Ovary (tissue), 7 donors: ENCODE measurements at regions not wholly inside any gene's neighbourhood (a gene's known extent, or its start where the extent isn't known, plus 50 kb on each side); places are given as distances from the start of the nearest gene placed in this dataset.

Experiments used
- DNase-seq, 5 donors: peaks; one replicate each; pipeline ENCODE4 v3.0.0-alpha.2; 2019 to 2020
- H3K27ac ChIP-seq, 2 donors: fragments of 200-600 bp; one replicate each; pipeline versions ENCODE4 v1.5.1 to v1.8.0; 2019 to 2022
- H3K27me3 ChIP-seq: fragments of 200-600 bp; one replicate; pipeline ENCODE4 v1.8.0; 2022
- H3K36me3 ChIP-seq: fragments of 200-600 bp; sonication (generic); one replicate; pipeline ENCODE4 v1.5.1; 2019
- H3K4me1 ChIP-seq: one replicate; pipeline ENCODE4 v1.8.1; 2013; ENCODE audit warnings: mild to moderate bottlenecking, moderate library complexity; ENCODE audit not compliant: insufficient read depth
- H3K4me3 ChIP-seq: fragments of 200-600 bp; sonication (generic); one replicate; pipeline ENCODE4 v1.5.1; 2017
- H3K9me3 ChIP-seq, 2 donors: fragments of 200-600 bp in 1 of 2; sonication (generic) in 1 of 2; one replicate each; pipeline versions ENCODE4 v1.5.1 to v1.8.1; 2013 to 2019; ENCODE audit warnings: mild to moderate bottlenecking in 1 of 2, moderate library complexity in 1 of 2
- EP300 ChIP-seq: sonication (generic); formaldehyde crosslinking; IDR thresholded peaks from one replicate; pipeline ENCODE4 v1.6.1; 2017; ENCODE audit warnings: antibody characterized with exemption
- POLR2A ChIP-seq: fragments of 450-650 bp; IDR thresholded peaks from one replicate; pipeline ENCODE4 v1.6.1; 2017; ENCODE audit warnings: antibody characterized with exemption, mild to moderate bottlenecking, moderate library complexity
- WGBS, 3 donors: extraction: QIAGEN DNeasy Blood & Tissue Kit in 1 of 3; methylation state at CpG; one replicate each; pipeline versions ENCODE4 v1.1.5 to v1.1.7; 2013 to 2017; 5-methylcytosine and 5-hydroxymethylcytosine counted together
- intact Hi-C, 4 donors: fragments of 100-400 bp; cut with DNase I; formaldehyde crosslinking; loops; one replicate each; pipeline versions ENCODE4 v1.11.0 to v1.15.1; 2022 to 2023
- TF ChIP-seq, protein P1 (sequence below), 3 donors: fragments of 450-650 bp in 2 of 3; fragments of 200-600 bp in 1 of 3; IDR thresholded peaks; one replicate each; pipeline versions ENCODE4 v1.5.1 to v1.8.0; 2016 to 2022; ENCODE audit warnings: antibody characterized with exemption in 3 of 3, mild to moderate bottlenecking in 1 of 3
- donor health status: DM: no; HTN: no; CAD: no; lungs with moderate emphysema.
- donor health status: DM: no; HTN: no; CAD: no.
- donor health status: Bipolar disorder and iron deficiency.
- donor health status: DM: no; HTN: no; CAD: no.
- donor health status: DM: yes; HTN: yes; CAD: no.

DNA sequence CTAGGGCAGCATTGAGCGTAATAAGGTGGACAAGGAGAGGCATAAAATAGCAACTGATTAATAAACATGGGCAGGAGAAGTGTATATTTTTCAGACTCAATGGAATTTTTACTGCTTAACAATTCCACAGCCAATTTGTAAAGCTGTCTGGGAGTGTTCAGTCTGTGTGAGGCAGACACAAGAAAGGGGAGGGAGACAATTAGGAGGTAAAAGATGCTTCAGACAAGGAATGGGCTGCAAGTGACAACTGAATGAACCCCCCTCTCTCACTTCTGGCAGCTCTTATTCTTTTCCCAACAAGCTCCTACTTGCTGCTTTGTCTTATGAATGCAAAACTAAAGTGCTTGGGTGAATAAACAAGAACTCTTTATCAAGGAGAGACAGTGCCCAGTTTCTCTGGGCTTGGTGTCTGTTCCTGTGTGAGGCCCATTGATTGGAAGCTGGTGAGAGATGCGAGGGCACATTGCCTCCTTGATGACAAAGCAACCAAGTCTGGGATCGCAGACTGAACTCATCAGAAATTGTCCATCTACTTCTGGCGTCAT is 575.3 kb downstream of the RNF144B start:
- H3K27ac ChIP-seq: no peak overlapping the region
- DNase-seq: no peak
- H3K9me3 ChIP-seq: no peaks in the 10 kb centered on the region
- H3K36me3 ChIP-seq: no peaks in the 10 kb centered on the region
- H3K27me3 ChIP-seq: no peaks in the 10 kb centered on the region
- WGBS, 3 donors: 86 to 94% (median 88%) methylated on average over 4 of the region's 4 CpGs
- intact Hi-C loops: no loop called here
- H3K4me1 ChIP-seq: no peaks in the 10 kb centered on the region
- TF ChIP-seq, protein P1, sequence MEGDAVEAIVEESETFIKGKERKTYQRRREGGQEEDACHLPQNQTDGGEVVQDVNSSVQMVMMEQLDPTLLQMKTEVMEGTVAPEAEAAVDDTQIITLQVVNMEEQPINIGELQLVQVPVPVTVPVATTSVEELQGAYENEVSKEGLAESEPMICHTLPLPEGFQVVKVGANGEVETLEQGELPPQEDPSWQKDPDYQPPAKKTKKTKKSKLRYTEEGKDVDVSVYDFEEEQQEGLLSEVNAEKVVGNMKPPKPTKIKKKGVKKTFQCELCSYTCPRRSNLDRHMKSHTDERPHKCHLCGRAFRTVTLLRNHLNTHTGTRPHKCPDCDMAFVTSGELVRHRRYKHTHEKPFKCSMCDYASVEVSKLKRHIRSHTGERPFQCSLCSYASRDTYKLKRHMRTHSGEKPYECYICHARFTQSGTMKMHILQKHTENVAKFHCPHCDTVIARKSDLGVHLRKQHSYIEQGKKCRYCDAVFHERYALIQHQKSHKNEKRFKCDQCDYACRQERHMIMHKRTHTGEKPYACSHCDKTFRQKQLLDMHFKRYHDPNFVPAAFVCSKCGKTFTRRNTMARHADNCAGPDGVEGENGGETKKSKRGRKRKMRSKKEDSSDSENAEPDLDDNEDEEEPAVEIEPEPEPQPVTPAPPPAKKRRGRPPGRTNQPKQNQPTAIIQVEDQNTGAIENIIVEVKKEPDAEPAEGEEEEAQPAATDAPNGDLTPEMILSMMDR (IDR thresholded peaks at IDR 0.05): no peak
- TF ChIP-seq POLR2A (no peak), EP300 (no peak)
- H3K4me3 ChIP-seq: no peak overlapping the region

DNA sequence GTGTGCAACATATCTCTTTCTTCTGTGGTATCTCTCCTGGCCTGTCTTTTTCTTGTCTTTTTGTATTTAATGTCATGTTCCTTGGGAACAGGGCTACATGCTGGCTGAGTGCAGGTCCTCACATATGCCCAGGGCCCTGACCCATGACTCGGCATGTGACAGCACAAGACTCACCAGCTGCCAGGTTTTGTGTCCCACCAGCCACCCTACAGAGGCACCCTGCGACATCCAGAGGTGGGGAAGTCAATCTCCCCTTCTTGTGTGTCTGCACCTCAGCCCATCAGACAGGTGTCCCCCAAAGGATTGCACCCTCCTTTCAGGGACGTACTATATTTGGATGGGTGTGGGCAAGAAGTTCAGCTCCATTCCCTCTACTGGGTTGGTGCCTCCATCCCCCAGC is 576.3 kb downstream of the RNF144B start:
- intact Hi-C loops: no loop called here
- no peak for DNase-seq
- H3K9me3 ChIP-seq: no peaks in the 10 kb centered on the region
- H3K27me3 ChIP-seq: no peaks in the 10 kb centered on the region
- H3K4me1 ChIP-seq: no peaks in the 10 kb centered on the region
- TF ChIP-seq, protein P1 (IDR thresholded peaks at IDR 0.05): no peak
- TF ChIP-seq EP300: no peak
- no peak for TF ChIP-seq POLR2A
- H3K27ac ChIP-seq: no peak overlapping the region
- WGBS, 3 donors: 91 to 94% (median 93%) methylated on average over 3 of the region's 3 CpGs
- no peak overlapping the region for H3K4me3 ChIP-seq
- H3K36me3 ChIP-seq: no peaks in the 10 kb centered on the region

DNA sequence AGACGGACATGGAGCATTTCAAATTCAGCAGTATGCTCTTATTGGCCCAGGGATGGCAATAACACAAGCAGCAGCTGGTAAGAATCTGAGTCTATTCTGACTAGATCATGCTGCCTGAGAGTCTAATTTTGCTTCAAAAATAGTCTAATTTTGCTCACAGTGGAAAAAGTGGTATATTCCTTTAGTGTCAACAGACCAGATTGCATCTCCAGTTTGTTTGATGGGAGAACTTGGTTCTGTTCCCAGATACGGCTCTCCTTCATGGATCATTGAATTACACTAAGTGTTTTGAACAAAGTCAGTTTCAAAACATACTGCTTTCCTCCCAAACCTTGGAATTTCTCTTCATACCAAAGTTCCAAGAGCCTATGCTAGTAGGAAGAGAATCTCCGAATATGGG is 586.1 kb downstream of the RNF144B start:
- H3K4me1 ChIP-seq: no peaks in the 10 kb centered on the region
- no peaks in the 10 kb centered on the region for H3K36me3 ChIP-seq
- 8 to 17% (median 9%) methylated on average over 3 of the region's 3 CpGs for whole genome bisulfite sequencing, 3 donors
- no peak overlapping the region for H3K27ac ChIP-seq
- TF ChIP-seq EP300 (no peak), POLR2A (no peak)
- TF ChIP-seq, protein P1 (IDR thresholded peaks at IDR 0.05): no peak
- H3K4me3 ChIP-seq: no peak overlapping the region
- DNase-seq: no peak
- no peaks in the 10 kb centered on the region for H3K27me3 ChIP-seq
- no peaks in the 10 kb centered on the region for H3K9me3 ChIP-seq
- intact Hi-C loops: no loop called here

DNA sequence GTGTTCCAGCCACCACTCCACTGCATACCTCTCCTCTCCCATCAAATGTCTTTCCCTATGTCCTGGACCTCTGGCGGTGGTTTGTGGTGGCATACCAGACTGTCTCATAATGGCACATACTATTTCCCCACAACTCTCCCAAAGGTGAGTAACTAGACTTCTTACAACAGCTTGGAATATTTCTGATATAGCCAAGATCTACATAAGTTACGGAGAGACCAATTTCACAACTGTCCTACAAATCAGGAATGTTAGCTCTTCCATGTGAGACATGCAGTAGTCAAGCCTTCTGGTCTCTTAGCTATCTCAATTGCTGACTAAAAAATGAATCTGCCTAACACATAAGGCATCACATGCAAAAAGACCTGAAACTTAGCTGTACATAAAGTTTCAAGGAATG is 588.9 kb downstream of the RNF144B start:
- Histone ChIP-seq H3K4me1 (no peaks in the 10 kb centered on the region), H3K27me3 (no peaks in the 10 kb centered on the region), H3K9me3 (no peaks in the 10 kb centered on the region), H3K36me3 (no peaks in the 10 kb centered on the region), H3K27ac (no peak overlapping the region), H3K4me3 (no peak overlapping the region)
- intact Hi-C loops: no loop called here
- 94 to 95% (median 94%) methylated on average over 2 of the region's 2 CpGs for WGBS, 3 donors
- no peak for DNase-seq
- TF ChIP-seq EP300 (no peak), POLR2A (no peak)
- TF ChIP-seq, protein P1 (IDR thresholded peaks at IDR 0.05): no peak
